Gastroesophageal sphincter (tissue), 3 donors: ENCODE measurements at regions not wholly inside any gene's neighbourhood (a gene's known extent, or its start where the extent isn't known, plus 50 kb on each side); places are given as distances from the start of the nearest gene placed in this dataset.

Source experiments
- CTCF ChIP-seq, 4 experiments: fragments of 200-600 bp in 2 of 4; fragments of 450-650 bp in 2 of 4; sonication (generic) in 1 of 4; IDR thresholded peaks; one replicate each; pipeline ENCODE4 v1.5.1; 2017 to 2019; ENCODE audit warnings: antibody characterized with exemption in 4 of 4, mild to moderate bottlenecking in 2 of 4, moderate library complexity in 2 of 4
- POLR2A ChIP-seq, 2 donors: fragments of 450-650 bp; IDR thresholded peaks; one replicate each; pipeline ENCODE4 v1.6.1; 2017; ENCODE audit warnings: antibody characterized with exemption in 2 of 2, mild to moderate bottlenecking in 2 of 2, moderate library complexity in 1 of 2
- POLR2AphosphoS5 ChIP-seq: sonication (generic); formaldehyde crosslinking; IDR thresholded peaks from one replicate; pipeline ENCODE4 v1.6.1; 2017; ENCODE audit warnings: antibody characterized with exemption

GRCh38 chr4:34724491-34724890 lies 1519.8 kb downstream of the ARAP2 start:
- TF ChIP-seq CTCF (IDR thresholded peaks at IDR 0.05), result no peak
- no peak for TF ChIP-seq POLR2AphosphoS5
- TF ChIP-seq POLR2A (IDR thresholded peaks at IDR 0.05), result no peak
